Activated T-helper 9 cell treated with anti-CD3 and anti-CD28 coated beads, Interleukin-2, amount 50 U/mL, for 16 hours (primary cell): ENCODE measurements at regions not wholly inside any gene's neighbourhood (a gene's known extent, or its start where the extent isn't known, plus 50 kb on each side); places are given as distances from the start of the nearest gene placed in this dataset.

Source experiments
- DNase-seq: peaks from one replicate; pipeline ENCODE4 v3.0.0-alpha.2; 2020; ENCODE audit warnings: low read depth

DNA sequence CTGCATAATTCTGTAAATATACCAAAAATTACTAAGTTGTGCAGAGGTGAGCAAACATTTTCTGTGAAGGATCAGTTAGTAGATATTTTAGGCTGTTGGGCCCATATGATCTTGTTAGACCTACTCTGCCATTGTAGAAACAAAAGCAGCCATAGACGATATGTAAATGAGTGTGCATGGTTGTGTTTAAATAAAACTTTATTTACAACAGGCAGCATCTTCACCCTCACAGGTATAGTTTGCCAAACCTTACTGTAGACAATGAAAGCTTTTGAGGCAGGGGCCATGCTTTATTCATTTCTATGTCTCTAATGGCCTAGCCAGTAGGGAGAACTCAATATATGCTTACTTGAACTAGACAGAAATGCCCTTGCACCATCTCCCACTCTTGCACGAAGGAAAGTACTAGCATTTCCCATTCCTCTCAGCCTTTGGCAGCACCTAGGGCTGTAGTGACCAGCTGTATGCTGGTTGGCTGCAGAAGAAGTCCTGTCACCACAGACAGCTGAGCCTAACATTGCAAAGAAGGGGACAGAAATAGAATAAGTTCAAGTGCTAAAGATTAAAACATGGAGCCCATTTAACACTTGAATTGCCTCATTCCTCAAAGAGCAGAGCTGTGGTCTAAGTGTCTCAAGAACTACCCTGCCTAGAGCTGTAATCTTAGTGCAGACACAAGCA lies 305.1 kb upstream of the MGAT5 start:
- DNase-seq = no peak

DNA sequence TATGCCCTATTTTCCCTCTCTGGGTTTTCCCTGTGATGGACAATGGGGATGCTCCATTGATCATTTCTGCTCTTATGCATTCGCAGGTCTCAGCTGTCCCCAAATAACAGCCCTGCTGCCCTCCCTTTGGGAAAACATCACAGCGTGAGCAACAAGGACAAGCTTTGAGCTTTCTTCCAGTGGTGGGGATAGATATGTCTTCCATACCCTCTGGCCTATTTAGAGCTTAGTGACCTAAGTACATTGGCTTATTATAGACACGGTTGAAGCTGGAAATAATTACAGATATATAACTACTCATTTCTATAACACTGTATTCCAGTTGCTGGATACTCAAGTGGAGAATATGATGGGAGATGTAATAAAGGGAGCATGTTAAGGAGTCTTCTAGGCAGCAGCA lies 304.3 kb upstream of the MGAT5 start:
- DNase-seq = no peak

DNA sequence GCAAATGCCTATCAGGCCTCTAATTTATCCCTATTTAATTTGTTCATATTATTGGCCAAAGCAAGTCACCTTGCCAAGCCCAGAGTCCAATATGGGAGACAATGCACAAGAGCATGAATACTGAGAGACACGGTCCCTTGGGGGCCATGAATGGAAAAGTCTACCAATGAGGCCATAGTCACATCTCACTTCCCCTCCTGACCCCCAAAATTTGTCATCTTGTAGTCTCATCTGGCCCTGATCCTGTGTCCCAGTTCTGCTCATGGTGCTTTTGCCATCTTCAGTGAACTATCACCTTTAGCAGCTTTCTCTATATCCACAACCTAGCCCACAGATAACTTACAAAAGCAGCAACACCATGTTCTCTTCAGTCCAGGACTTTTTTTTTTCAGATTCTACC lies 302.7 kb upstream of the MGAT5 start:
- no peak for DNase-seq

DNA sequence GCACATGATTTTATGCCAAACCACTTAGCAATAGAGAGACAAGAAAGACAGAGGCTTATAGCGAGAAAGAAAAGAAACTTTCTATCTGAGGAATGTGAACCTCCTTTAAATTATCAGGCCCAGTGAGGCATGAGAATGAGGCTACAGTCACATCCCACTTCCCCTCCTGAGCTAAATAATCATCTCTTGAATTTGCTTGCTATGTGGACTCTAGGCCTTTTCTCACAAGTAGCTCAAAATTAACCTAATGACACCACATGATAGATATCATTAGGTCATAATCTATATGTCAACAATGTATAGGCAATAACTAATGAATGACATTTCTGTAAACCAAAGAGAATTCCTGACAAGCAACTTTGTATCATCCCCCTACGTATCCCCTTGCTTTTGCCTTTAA lies 301.5 kb upstream of the MGAT5 start:
- DNase-seq = no peak

DNA sequence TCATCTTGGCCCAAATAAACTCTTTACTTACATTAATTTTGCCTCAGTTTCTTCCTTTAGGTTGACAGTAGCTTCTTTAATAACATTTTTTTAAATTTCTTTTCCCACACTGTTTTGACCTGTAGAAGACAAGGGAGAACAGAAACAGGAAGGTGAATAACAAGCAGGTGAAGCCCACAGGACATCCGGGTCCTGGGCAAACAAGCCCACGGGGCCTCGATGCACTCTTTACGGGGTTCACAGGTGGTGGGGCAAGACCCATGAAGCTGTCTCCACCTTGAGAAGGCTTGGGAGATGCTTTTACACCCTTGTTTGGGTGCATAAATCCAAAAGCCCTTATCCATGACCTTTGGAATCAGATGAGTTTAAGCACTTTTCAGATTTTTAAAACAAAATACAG lies 301.0 kb upstream of the MGAT5 start:
- no peak for DNase-seq

DNA sequence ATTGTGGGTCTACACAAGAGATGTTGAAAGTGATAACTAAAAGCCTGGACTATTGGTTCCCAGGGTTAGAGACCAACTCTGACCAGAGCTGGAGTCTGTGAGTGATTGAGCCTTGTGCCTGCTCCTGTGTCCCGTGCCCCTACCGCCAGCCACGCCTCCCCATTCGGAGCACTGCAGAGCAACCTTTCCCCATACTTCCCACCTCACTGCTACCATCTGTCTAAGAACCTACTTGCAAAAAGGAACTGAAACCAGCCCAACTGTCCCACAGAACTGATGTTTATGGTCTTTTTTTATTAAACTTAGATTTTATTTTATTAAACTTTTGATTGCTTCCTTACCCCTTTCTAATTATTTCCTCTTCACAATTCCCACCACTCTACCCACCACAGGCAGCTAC lies 300.3 kb upstream of the MGAT5 start:
- no peak for DNase-seq

DNA sequence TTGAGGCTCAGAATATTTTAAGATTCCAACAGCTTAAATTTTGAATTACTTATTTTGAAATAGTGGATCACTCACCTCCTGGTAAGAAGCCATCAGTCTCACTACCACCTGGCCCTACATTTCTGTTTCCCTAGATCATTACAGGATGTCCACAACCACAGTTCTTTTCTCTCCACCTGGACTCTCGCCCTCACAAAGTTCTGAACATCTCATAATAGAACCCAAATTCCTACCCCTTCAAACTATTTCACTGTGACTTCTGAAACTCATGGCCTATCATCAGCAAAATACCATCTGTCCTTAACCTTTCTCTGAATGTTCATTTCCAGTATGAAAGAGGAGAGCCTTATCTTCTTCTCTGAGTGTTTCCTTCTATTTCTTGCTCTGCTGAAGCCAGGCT lies 299.2 kb upstream of the MGAT5 start:
- DNase-seq = no peak

DNA sequence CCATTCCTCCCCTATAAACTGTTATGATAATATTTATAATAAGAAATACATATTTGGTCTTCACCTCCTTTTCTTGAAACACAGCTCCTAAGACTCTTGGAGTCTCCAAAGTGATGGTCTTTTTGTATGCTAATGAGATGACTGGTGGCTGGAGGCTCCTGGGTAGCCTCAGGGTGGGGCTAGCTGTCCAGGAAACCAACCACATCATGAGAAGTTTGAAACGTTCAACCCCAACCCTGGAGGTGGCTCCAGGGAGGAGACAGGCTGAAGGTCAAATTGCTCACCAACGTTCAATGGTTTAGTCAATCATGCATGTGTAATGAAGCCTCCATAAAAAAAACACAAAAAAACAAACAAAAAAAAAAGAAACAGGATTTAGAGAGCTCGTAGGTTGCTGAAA lies 298.7 kb upstream of the MGAT5 start:
- DNase-seq = no peak

DNA sequence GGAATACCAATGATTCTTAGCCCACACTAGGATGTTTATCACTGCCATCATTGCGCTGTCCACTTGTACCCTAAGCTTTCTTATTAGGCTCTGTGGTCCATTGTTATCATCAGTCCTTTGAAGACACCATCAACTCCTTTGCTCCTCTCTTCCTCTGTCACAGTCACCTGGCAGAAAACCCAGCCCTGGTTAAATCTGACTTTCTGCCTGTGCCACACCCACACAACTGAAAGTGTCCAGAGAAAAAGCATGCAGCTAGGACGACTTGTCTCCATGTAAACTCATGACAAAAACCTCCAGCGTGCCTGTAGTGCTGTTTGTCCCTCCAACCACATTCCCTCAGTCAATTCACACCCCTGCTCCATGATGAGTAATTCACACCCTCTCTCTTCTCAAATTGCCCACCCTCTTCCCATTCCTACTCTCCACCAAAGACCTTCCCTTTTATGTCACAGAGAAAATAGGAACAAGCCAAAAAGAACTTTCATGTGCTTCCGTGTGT lies 297.4 kb upstream of the MGAT5 start:
- no peak for DNase-seq

DNA sequence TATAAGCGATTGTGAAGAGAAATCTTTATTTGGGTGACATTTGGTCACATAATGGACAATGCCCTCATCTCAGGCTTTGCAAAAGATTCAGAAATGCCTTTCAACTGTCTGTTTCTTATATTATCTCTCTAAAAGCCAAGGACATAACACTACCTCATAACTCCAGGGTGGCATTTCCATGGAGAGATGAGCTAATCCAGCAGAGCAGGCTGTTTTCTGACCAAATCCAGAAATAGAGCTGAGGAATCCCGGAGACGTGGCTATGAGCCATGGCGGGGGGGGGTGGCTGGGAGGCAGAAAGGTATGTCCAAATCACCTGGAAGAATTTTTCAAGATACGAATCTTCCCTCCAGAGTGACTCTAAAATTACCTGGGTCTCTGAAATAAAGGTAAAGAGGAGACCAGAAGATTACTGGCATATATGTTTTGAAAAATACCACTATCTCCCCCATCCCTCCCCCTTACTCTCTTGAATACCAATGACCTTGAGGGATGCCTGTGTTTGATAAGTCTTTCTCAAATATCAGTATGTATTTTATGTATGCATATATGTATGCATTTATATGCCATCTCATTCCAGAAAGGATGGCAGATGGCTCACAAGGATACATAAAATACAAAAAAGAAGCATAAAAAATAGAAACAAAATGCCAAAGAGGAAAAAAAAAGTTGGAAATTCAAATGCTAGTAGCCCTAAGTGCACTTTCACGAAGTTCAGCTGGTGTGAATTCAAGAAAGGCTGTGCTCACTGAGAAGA lies 296.0 kb upstream of the MGAT5 start:
- DNase-seq = no peak

DNA sequence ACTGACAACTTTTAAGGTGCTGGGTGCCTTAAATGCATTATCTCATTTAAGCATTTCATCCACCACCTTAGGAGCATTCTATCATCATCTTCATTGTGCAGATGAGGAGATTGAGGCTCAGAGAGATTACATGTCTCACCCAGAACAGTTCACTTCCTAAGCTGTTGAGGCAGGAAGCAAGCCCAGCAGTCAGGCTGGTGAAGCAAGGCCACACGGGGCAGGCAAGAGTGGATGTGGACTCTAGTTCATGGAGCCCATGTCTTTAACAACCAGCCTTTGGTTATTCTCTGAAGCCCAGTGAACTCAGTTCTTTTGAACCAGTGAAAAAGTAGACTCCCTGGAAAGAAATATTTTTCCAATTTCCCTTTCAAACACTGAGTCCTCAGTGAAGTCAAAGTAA lies 294.8 kb upstream of the MGAT5 start:
- DNase-seq = no peak

DNA sequence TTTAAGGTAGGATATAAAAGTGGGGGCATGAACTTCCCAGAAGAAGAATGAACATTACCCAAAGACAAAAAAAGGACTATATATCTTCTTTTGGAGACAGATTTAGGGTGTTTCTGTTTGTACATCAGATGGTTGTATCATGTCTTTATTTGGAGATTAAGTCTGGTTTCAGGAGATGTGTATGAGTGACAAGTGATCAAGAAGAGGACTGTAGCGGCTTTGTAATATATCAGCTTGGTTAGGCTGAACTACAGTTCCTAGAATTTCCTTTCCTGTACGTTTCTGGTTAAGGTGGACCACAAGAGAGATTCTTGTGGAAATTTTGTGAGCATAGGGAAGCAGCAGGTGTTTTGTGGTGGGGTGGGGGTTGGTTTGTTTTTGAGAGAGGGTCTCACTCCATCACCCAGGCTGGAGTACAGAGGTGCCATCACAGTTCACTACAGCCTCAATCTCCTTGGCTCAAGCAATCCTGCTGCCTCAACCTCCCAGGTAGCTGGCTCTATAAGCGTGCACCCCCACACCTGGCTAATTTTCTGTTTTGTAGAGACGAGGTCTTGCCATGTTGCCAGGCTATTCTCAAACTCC lies 287.1 kb upstream of the MGAT5 start:
- no peak for DNase-seq

DNA sequence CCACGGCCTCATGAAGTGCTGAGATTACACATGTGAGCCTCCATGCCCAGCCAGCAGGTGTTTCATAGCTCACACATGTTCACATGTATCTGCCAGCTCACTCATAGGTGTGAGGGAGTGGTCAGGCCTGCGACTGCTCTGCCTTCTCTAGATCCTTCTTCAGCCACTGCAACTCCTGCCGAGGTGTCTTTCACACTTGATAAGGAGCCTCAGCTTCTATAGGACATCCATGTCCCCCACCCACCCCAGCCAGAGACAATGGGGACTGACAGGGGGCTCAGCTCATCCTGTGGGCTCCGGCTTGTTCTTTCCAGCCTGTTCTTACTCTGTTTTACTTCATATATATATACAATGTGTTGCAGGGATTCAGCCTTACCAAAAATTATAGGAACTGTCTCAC lies 286.5 kb upstream of the MGAT5 start:
- no peak for DNase-seq

DNA sequence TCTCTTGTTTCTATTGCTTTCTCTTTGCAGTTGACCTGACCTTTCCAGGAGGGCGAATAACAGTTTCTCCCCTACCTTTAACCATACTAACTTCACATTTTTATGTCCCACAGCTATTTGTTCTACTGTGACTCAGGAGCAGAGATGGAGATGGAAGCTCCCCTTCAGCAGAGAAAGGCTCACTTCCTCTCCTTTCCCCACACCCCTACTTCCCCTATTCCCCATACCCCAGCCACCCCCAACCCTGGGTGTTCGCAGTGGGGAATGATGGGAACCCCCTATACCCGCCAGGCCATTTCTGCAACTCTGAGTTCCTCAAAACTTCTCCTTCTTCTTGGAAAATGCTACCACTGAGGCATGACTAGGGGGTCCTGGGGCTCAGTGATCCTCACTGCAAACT lies 285.4 kb upstream of the MGAT5 start:
- DNase-seq = no peak

DNA sequence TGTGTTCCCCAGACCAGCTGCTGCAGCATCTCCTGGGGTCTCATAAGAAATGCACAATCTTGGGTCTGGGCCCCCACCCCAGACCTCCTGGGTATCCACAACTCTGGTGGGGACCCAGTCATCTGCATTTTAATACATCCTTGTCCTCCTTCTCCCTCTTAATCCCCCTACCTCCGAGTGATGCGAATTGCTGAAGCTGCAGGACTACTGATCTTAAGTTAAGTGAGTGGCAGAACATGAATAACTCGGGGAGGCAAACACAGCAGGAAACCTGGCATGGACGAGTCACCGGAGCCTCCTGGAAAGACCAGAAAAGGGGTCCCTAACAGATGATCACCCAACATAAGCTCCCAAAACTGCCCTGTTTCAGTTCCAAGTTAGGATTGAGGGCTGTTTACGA lies 283.2 kb upstream of the MGAT5 start:
- DNase-seq = no peak

DNA sequence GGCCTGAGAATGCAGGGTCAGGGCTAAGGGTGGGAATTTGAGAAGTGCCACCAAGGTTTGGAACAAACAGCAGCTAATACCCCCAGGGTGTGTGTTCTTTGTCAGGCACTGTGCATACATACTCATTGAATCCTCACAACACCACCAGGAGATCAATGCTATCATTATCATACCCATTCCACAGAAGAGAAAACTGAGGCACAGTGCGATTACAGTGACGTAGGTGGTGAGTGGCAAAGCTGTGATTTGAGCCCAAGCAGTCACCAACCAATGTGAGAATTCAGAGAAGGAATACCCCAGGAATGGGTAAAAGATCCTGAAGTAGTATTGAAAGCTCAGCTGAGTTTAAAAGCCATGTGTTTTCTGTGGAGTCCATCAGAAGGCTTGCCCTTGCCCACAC lies 281.6 kb upstream of the MGAT5 start:
- no peak for DNase-seq

DNA sequence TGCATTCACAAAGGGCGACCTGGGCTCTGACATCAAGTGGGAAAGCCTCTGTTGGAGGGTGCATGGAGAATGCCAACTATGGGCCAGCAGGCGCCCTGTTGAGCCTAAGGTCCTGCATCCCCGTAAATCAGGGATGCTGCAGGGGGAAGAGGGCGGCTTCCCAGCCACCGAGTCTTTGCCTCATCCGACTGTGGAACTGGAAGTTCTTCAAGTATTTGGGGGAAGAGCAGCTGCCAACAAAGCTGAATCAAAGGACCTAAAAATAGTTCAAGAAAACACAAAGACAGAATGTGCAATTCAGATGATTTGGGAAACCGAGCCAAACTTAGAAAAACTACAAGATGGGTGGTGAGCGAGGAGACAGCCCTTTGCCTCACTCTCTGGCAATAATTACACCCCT lies 281.1 kb upstream of the MGAT5 start:
- DNase-seq = no peak

DNA sequence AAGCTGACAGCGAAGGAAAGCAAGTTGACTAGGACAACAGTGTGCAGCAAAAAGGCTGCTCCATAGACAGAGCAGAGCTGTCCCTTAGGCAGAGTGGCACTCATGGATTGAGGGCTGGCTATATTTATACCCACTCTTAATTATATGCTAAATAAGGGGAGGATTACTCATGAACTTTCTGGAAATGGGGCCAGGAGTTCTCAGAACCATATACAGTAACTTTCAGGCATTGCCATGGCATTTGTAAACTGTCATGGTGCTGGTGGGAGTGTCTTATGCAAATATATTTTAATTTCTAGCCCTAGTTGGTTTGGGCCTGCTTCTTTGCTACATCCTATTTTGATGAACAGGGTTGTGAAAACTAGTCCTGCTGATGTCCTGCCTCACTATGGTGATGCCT lies 279.5 kb upstream of the MGAT5 start:
- no peak for DNase-seq

DNA sequence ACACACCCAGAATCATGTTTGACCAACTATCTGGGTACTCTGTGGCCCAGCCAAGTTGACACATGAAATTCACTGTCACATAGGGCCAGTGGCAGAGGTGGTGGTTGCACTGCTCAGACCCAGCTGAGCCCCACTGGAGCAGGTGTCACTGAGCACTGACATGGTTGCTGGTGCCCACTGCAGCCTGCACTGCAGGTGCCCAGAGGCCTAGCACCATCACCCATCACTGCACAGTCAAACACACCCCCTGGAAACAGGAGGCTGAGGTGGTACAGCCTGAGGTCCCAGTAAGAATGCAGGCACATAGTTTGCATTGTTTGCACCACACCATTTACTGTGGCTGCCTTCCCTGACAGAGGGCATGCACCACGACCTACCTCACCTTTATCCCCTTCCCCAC lies 278.7 kb upstream of the MGAT5 start:
- DNase-seq = no peak

DNA sequence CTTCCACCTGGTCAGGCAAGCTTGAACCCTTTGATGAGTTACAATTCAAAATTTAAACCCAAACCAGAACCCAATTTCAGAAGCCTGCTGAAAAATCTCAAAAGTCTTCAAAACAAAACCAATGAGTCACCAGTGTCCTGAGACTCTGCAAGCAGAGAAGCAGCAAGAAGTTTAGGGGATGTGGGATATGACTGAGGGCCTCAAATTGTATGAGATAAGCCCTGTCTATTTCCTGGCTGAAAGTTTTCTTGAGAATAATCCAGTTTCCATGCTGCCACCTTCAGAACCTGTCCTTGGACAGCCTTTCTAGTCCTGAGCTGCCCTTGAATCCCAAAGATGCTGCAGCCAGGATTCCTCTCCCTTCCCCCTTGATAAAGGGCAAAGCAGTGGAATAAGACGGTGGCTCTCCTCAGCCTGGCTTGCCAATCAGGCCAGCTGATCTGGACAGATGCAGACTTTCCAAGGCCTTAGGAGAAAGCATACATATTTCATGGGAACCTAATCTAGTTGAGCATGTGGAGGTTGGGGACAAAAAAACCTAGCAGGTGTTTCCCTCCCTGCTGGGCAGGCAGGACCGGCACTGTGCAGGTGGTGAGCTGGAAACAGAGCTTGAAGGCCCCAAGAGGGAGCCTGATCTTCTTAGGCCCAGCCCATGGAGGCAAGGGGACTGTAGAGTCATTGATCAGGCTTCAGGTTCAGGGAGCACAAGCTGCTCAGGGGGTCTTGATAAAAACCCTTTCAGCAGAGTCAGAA lies 278.0 kb upstream of the MGAT5 start:
- DNase-seq = no peak

DNA sequence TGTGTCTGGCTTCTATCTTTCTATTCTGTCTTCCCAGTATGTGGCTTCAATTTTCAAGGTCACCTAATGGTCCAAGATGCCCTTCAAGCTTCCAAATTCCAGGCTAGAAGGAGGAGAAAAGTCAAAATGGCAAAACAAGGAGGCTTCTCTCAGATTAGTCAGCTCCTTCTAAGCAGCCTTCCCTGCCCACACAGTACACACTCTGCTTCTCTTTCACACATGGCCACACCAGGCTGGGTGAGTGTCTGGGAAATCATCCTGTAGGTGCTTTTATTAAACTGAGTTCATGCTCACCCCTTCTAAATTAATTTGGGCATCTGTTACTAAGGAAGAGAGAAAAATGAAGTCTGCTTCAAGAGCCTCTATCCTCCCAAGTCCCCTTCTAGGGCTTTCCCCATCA lies 277.2 kb upstream of the MGAT5 start:
- no peak for DNase-seq

DNA sequence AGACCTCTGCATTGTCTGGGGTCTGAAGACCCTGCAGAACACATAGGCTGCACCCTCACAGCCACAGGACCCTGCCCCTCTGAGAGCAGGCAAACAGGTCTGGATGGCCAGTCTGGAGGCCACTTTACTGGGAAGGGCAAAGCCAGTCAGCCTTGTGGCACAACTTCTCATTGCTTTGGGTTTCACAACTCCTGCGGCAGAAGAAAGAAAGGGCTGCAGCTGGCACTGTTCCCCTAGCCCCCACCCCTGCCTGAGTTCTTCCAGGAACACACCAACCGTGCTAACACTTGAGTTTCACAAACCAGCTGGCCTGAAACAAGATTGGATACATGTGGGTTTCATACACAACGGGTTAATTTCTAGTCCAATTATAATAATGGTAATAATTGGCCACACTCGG lies 276.5 kb upstream of the MGAT5 start:
- DNase-seq = no peak

DNA sequence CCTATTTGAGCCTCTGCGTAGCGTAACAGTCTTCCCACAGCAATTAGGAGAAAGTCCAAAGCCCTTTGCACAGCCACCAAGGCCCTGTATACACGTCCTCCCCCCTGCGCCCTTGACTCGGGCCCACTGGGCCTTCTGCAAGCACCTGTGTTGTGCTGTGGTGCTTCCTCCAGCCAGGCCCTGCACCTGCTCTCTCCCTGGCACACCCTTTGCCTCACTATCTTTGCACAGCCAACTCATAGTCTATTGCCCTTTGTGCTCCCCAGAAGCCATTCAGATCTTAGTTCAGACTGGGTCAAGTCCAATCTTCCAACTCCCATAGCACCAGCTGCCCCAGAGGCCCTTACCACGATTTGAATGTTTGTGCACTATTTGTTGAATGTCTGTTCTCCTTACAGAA lies 271.6 kb upstream of the MGAT5 start:
- DNase-seq = no peak
